Uterus (tissue), 2 donors: ENCODE measurements at regions not wholly inside any gene's neighbourhood (a gene's known extent, or its start where the extent isn't known, plus 50 kb on each side); places are given as distances from the start of the nearest gene placed in this dataset.

Experiments
- CTCF ChIP-seq, 4 experiments: fragments of 200-600 bp in 2 of 4; fragments of 450-650 bp in 2 of 4; sonication (generic) in 2 of 4; IDR thresholded peaks; one replicate each; pipeline ENCODE4 v1.5.1; 2016 to 2019; ENCODE audit warnings: antibody characterized with exemption in 4 of 4, mild to moderate bottlenecking in 2 of 4, moderate library complexity in 1 of 4
- POLR2A ChIP-seq, 2 donors: fragments of 450-650 bp; IDR thresholded peaks; one replicate each; pipeline ENCODE4 v1.6.1; 2016; ENCODE audit warnings: antibody characterized with exemption in 2 of 2, mild to moderate bottlenecking in 1 of 2, moderate library complexity in 1 of 2

GRCh38 chr4:100070868-100071267, 119.4 kb downstream of the DDIT4L start:
- TF ChIP-seq CTCF (IDR thresholded peaks at IDR 0.05): no peak
- TF ChIP-seq POLR2A (IDR thresholded peaks at IDR 0.05): no peak
